B cell (primary cell): ENCODE measurements at regions not wholly inside any gene's neighbourhood (a gene's known extent, or its start where the extent isn't known, plus 50 kb on each side); places are given as distances from the start of the nearest gene placed in this dataset.

Source experiments
- ATAC-seq: fragments of 200-7000 bp; cut with Tn5 transposase; one replicate; pipeline ENCODE4 v1.10.0; 2021; ENCODE audit warnings: low read depth, mild to moderate bottlenecking, moderate number of reproducible peaks, moderate library complexity
- CTCF ChIA-PET: fragments of 350-600 bp; sonication (Branson Sonifier 250); formaldehyde crosslinking; loops from one replicate; lab custom pipeline; 2021; ENCODE audit warnings: antibody characterized with exemption, inconsistent platforms; lab: Charles Lee
- POLR2A ChIA-PET: fragments of 350-600 bp; sonication (Branson Sonifier 250); formaldehyde crosslinking; loops from one replicate; lab custom pipeline; 2021; ENCODE audit warnings: antibody characterized with exemption; lab: Charles Lee
- DNase-seq: peaks from one replicate; pipeline ENCODE4 v3.0.0; 2013
- H2AFZ ChIP-seq: 2 replicates; pipeline ENCODE4 v1.6.1; 2012; ENCODE audit warnings: mild to moderate bottlenecking, low read depth, low read length; ENCODE audit not compliant: insufficient read depth, poor library complexity, severe bottlenecking
- H3K27ac ChIP-seq, 2 donors: 1 replicate in 1 of 2; 2 replicates in 1 of 2; pipeline ENCODE4 v1.5.1; 2012 to 2013; ENCODE audit warnings: low read length in 2 of 2, mild to moderate bottlenecking in 2 of 2, moderate library complexity in 1 of 2
- H3K27me3 ChIP-seq, 4 experiments: fragments of 200-600 bp in 1 of 4; sonication (generic) in 1 of 4; replicated peaks in 1 of 4; 1 replicate in 2 of 4; 2 replicates in 2 of 4; pipeline versions ENCODE4 v1.6.1 to v1.7.0; 2013 to 2016; ENCODE audit warnings: low read length in 3 of 4, mild to moderate bottlenecking in 2 of 4, mixed read lengths in 1 of 4, moderate library complexity in 1 of 4; ENCODE audit not compliant: insufficient read depth in 4 of 4, control insufficient read depth in 3 of 4; ENCODE audit errors: control extremely low read depth in 1 of 4
- H3K36me3 ChIP-seq, 2 experiments: replicated peaks in 1 of 2; 1 replicate in 1 of 2; 2 replicates in 1 of 2; pipeline versions ENCODE4 v1.6.1 to v1.7.1; 2013; ENCODE audit warnings: low read length in 1 of 2; ENCODE audit not compliant: insufficient read depth in 2 of 2, control insufficient read depth in 1 of 2; ENCODE audit errors: control extremely low read depth in 1 of 2, extremely low read depth in 1 of 2
- H3K4me1 ChIP-seq, 2 donors: fragments of 200-600 bp in 1 of 2; sonication (generic) in 1 of 2; 1 replicate in 1 of 2; 2 replicates in 1 of 2; pipeline versions ENCODE4 v1.5.1 to v1.6.1; 2013 to 2017; ENCODE audit warnings: low read length in 2 of 2; ENCODE audit not compliant: control insufficient read depth in 2 of 2, insufficient read depth in 2 of 2
- H3K4me2 ChIP-seq: replicated peaks from 2 replicates; pipeline ENCODE3; 2012; ENCODE audit warnings: mild to moderate bottlenecking, low read depth, low read length; ENCODE audit not compliant: poor library complexity, severe bottlenecking
- H3K4me3 ChIP-seq, 5 experiments: fragments of 200-600 bp in 1 of 5; sonication (generic) in 1 of 5; 1 replicate in 3 of 5; 2 replicates in 2 of 5; pipeline versions ENCODE4 v1.5.1 to v1.7.0; 2011 to 2016; ENCODE audit warnings: low read length in 4 of 5, mild to moderate bottlenecking in 4 of 5, low read depth in 2 of 5, control low read depth in 1 of 5, moderate library complexity in 1 of 5; ENCODE audit not compliant: insufficient read depth in 1 of 5; ENCODE audit errors: control extremely low read depth in 1 of 5, extremely low read depth in 1 of 5
- H3K79me2 ChIP-seq: fragments of 200-600 bp; sonication (generic); one replicate; pipeline ENCODE4 v1.6.0; 2016; ENCODE audit warnings: low read length; ENCODE audit not compliant: control insufficient read depth, insufficient read depth
- H3K9ac ChIP-seq: fragments of 200-600 bp; sonication (generic); 2 replicates; pipeline ENCODE4 v1.6.1; 2017; ENCODE audit warnings: mild to moderate bottlenecking, low read length, moderate library complexity
- H3K9me3 ChIP-seq, 3 donors: one replicate each; pipeline versions ENCODE4 v1.6.1 to v1.7.1; 2013; ENCODE audit warnings: low read length in 2 of 3; ENCODE audit not compliant: control insufficient read depth in 2 of 3, insufficient read depth in 1 of 3; ENCODE audit errors: control extremely low read depth in 1 of 3
- H4K20me1 ChIP-seq: 2 replicates; pipeline ENCODE4 v1.6.0; 2012; ENCODE audit warnings: mild to moderate bottlenecking, low read length; ENCODE audit not compliant: insufficient read depth, control insufficient read depth, poor library complexity, severe bottlenecking
- H3K27ac Mint-ChIP-seq: one replicate; pipeline ENCODE4 v1.8.0; 2021; ENCODE audit warnings: mixed read lengths
- H3K27me3 Mint-ChIP-seq: one replicate; pipeline ENCODE4 v1.8.0; 2021; ENCODE audit warnings: mixed read lengths
- H3K4me1 Mint-ChIP-seq: one replicate; pipeline ENCODE4 v1.8.0; 2021; ENCODE audit warnings: mixed read lengths
- H3K4me3 Mint-ChIP-seq: one replicate; pipeline ENCODE4 v1.8.0; 2021; ENCODE audit warnings: mixed read lengths
- H3K9me3 Mint-ChIP-seq: one replicate; pipeline ENCODE4 v1.8.0; 2022; ENCODE audit warnings: mixed read lengths; ENCODE audit not compliant: insufficient read depth
- EZH2 ChIP-seq: IDR thresholded peaks from 2 replicates; pipeline ENCODE4 v1.6.1; 2012; ENCODE audit warnings: borderline replicate concordance, low read depth, mild to moderate bottlenecking, moderate library complexity, low read length; ENCODE audit not compliant: insufficient read depth, poor library complexity, severe bottlenecking
- WGBS: methylation state at CpG from one replicate; pipeline ENCODE4 v1.1.5; 2013; ENCODE audit warnings: missing lambda C conversion rate; ENCODE audit not compliant: insufficient coverage; 5-methylcytosine and 5-hydroxymethylcytosine counted together
- intact Hi-C: fragments of 100-400 bp; cut with micrococcal nuclease; formaldehyde crosslinking; loops from one replicate; pipeline ENCODE4 v1.10.0; 2022
- TF ChIP-seq, protein P1 (sequence below): fragments of 200-600 bp; IDR thresholded peaks from one replicate; pipeline ENCODE4 v1.8.0; 2022; ENCODE audit warnings: antibody characterized with exemption, mild to moderate bottlenecking

DNA sequence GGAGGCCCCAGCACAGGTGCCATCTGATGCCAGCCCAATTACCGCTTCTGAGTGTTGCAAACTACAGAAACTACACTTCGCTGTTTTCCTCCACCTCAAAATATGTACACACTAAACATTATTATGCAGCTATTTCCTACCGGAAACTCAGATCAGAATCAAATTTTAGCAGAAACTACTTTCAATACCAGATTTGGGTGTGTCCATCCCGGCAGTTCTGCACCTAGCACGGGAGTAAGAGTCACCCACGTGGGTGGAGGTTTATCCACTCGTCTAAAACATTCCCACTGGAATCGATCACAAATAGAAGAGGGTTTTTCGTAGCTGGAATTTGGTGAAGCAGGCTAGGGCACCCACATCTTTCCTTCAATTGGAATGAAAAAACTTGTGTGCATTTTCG, 214.4 kb upstream of the PRKCQ start:
- 93% methylated on average over 4 of the region's 10 CpGs for WGBS
- Histone ChIP-seq H3K4me1 (no peaks in the 10 kb centered on the region), H3K9ac (no peak overlapping the region), H3K4me3 (no peak overlapping the region), H3K36me3 (no peaks in the 10 kb centered on the region), H3K9me3 (no peaks in the 10 kb centered on the region), H3K79me2 (no peaks in the 10 kb centered on the region), H2AFZ (no peak overlapping the region), H3K4me2 (no peak overlapping the region), H4K20me1 (no peaks in the 10 kb centered on the region), H3K27ac (no peak overlapping the region), H3K27me3 (peaks cover 0 to 7% (median 2%) of the 10 kb centered on the region in 4 experiments)
- Mint-ChIP-seq H3K4me3 (no peak overlapping the region), H3K27me3 (peaks cover 15% of the 10 kb centered on the region), H3K9me3 (no peaks in the 10 kb centered on the region), H3K4me1 (no peaks in the 10 kb centered on the region), H3K27ac (no peak overlapping the region)
- ChIA-PET POLR2A (no interaction called here), CTCF (interaction anchor here (0.7 kb wide), 1 partner anchor 127 kb away, joined by 3 read pairs; no protein-coding TSS in a partner anchor)
- intact Hi-C loops, result no loop called here
- TF ChIP-seq EZH2, result no peak
- TF ChIP-seq, protein P1, sequence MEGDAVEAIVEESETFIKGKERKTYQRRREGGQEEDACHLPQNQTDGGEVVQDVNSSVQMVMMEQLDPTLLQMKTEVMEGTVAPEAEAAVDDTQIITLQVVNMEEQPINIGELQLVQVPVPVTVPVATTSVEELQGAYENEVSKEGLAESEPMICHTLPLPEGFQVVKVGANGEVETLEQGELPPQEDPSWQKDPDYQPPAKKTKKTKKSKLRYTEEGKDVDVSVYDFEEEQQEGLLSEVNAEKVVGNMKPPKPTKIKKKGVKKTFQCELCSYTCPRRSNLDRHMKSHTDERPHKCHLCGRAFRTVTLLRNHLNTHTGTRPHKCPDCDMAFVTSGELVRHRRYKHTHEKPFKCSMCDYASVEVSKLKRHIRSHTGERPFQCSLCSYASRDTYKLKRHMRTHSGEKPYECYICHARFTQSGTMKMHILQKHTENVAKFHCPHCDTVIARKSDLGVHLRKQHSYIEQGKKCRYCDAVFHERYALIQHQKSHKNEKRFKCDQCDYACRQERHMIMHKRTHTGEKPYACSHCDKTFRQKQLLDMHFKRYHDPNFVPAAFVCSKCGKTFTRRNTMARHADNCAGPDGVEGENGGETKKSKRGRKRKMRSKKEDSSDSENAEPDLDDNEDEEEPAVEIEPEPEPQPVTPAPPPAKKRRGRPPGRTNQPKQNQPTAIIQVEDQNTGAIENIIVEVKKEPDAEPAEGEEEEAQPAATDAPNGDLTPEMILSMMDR, result no peak
- ATAC-seq (no peak), DNase-seq (no peak)

DNA sequence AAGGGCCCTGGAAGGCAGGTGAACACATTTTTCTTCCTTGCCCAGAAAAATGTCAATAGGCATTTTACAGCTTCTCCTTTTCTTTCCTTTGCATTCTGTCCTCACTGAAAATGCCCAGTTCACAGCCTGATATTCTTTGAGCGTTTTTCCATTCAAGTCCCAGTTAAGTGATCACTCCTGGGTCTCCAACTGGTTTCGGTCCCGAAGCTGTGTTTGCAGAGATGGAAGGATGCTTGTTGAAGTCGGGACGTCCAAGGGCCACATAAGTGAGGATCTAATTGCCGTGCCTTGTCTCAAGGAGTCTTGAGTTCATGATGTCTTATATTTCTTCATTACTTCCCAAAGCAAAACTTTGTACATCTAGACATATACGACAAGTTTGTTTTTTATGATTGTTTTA, 208.7 kb upstream of the PRKCQ start:
- ChIA-PET CTCF (no interaction called here), POLR2A (no interaction called here)
- Mint-ChIP-seq H3K9me3 (no peaks in the 10 kb centered on the region), H3K4me3 (no peak overlapping the region), H3K27me3 (peaks cover 23% of the 10 kb centered on the region), H3K4me1 (no peaks in the 10 kb centered on the region), H3K27ac (no peak overlapping the region)
- H3K79me2 ChIP-seq, result no peaks in the 10 kb centered on the region
- no peak for DNase-seq
- H2AFZ ChIP-seq, result no peak overlapping the region
- no peak overlapping the region for H3K4me2 ChIP-seq
- no peak for TF ChIP-seq EZH2
- TF ChIP-seq, protein P1, result no peak
- H3K9me3 ChIP-seq, result no peaks in the 10 kb centered on the region
- no peak for ATAC-seq
- no peaks in the 10 kb centered on the region for H3K4me1 ChIP-seq
- peaks cover 0 to 7% (median 2%) of the 10 kb centered on the region in 4 experiments for H3K27me3 ChIP-seq
- no peak overlapping the region for H3K27ac ChIP-seq
- WGBS, result 95% methylated on average over 3 of the region's 7 CpGs
- intact Hi-C loops, result no loop called here
- H3K4me3 ChIP-seq, result no peak overlapping the region
- no peaks in the 10 kb centered on the region for H3K36me3 ChIP-seq
- no peaks in the 10 kb centered on the region for H4K20me1 ChIP-seq
- H3K9ac ChIP-seq, result no peak overlapping the region
